ENCODE measurements at regions not wholly inside any gene's neighbourhood (a gene's known extent, or its start where the extent isn't known, plus 50 kb on each side); places are given as distances from the start of the nearest gene placed in this dataset.

GRCh38 chr9:131809941-131810344, 70.1 kb upstream of the RAPGEF1 start:
- TF ChIP-seq, protein P1, sequence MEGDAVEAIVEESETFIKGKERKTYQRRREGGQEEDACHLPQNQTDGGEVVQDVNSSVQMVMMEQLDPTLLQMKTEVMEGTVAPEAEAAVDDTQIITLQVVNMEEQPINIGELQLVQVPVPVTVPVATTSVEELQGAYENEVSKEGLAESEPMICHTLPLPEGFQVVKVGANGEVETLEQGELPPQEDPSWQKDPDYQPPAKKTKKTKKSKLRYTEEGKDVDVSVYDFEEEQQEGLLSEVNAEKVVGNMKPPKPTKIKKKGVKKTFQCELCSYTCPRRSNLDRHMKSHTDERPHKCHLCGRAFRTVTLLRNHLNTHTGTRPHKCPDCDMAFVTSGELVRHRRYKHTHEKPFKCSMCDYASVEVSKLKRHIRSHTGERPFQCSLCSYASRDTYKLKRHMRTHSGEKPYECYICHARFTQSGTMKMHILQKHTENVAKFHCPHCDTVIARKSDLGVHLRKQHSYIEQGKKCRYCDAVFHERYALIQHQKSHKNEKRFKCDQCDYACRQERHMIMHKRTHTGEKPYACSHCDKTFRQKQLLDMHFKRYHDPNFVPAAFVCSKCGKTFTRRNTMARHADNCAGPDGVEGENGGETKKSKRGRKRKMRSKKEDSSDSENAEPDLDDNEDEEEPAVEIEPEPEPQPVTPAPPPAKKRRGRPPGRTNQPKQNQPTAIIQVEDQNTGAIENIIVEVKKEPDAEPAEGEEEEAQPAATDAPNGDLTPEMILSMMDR (IDR thresholded peaks at IDR 0.05) = no peak
- TF ChIP-seq POLR2A (IDR thresholded peaks at IDR 0.05) (no peak), EP300 (IDR thresholded peaks at IDR 0.05) (no peak), POLR2AphosphoS5 (IDR thresholded peaks at IDR 0.05) (no peak)
- Histone ChIP-seq H3K27ac (no peak overlapping the region), H3K27me3 (peaks cover 93% of the 10 kb centered on the region), H3K4me3 (no peak overlapping the region), H3K4me1 (peaks cover 17% of the 10 kb centered on the region), H3K36me3 (no peaks in the 10 kb centered on the region), H3K9me3 (no peaks in the 10 kb centered on the region)
- WGBS = 18% methylated on average over 7 of the region's 8 CpGs
- no peak for DNase-seq (ENCODE audit: low spot score in 2 of 2)

GRCh38 chr9:131808291-131808690, 68.4 kb upstream of the RAPGEF1 start:
- Histone ChIP-seq H3K27me3 (peaks cover 94% of the 10 kb centered on the region), H3K9me3 (no peaks in the 10 kb centered on the region), H3K27ac (no peak overlapping the region), H3K36me3 (no peaks in the 10 kb centered on the region), H3K4me3 (no peak overlapping the region), H3K4me1 (peaks cover 17% of the 10 kb centered on the region)
- TF ChIP-seq, protein P1 (IDR thresholded peaks at IDR 0.05) = no peak
- TF ChIP-seq POLR2AphosphoS5 (IDR thresholded peaks at IDR 0.05) (no peak), POLR2A (IDR thresholded peaks at IDR 0.05) (no peak), EP300 (IDR thresholded peaks at IDR 0.05) (no peak)
- WGBS = 88% methylated on average over 7 of the region's 7 CpGs
- DNase-seq (ENCODE audit: low spot score in 2 of 2) = no peak

DNA sequence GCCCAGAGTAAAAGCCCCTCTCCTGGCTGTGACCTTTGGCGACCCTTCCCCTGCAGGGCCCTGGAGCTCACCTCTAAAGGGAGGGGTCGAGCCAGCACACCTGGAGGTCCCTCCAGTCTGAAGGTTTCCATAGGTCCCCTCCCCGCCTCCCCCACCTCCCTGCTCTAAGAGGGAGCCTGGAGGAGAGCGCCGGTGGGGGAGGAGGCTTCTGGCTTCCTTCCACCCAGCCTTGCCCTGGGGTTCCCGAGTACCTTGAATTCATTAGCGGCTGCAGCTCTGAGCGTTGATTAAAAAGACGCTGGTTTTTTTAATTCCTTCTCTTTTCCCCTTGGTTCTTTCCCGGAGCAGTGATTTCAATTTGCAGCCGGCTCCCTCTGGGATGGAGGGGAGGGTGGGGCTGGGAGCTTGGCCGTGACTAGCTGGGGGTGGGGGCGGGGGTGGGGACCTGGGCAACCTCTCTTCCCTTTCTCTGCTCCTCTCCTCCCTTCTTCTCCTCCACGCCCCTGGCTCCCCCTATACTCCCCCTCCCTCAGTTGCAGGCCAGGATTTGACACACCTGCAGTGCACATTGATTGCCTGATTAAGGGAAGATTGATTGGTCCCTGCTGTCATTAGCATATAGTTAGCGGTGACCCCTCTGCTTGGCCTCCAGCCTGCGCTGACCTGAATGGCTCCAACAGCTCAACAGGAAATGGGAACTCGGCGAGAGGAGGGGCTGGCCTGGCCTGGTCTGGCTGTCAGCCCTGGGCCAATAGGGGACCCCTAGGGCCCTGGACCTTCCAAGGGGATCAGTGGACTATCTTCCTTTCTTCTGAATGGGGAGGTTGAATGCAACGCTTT, 67.5 kb upstream of the RAPGEF1 start:
- 8% methylated on average over 19 of the region's 19 CpGs for WGBS
- Histone ChIP-seq H3K4me3 (no peak overlapping the region), H3K36me3 (no peaks in the 10 kb centered on the region), H3K4me1 (peaks cover 17% of the 10 kb centered on the region), H3K27me3 (peaks cover 87% of the 10 kb centered on the region), H3K27ac (no peak overlapping the region), H3K9me3 (no peaks in the 10 kb centered on the region)
- no peak for TF ChIP-seq EP300 (IDR thresholded peaks at IDR 0.05)
- no peak for TF ChIP-seq POLR2AphosphoS5 (IDR thresholded peaks at IDR 0.05)
- TF ChIP-seq, protein P1 (IDR thresholded peaks at IDR 0.05) = no peak
- DNase-seq (ENCODE audit: low spot score in 2 of 2) = no peak

- 47% methylated on average over 7 of the region's 8 CpGs for WGBS
- no peaks in the 10 kb centered on the region for H3K36me3 ChIP-seq
- no peak overlapping the region for H3K27ac ChIP-seq
- H3K27me3 ChIP-seq = peaks cover 81% of the 10 kb centered on the region
- no peaks in the 10 kb centered on the region for H3K9me3 ChIP-seq
- H3K4me1 ChIP-seq = peaks cover 14% of the 10 kb centered on the region
- DNase-seq (ENCODE audit: low spot score in 2 of 2) = no peak
- H3K4me3 ChIP-seq = no peak overlapping the region
- TF ChIP-seq POLR2A (IDR thresholded peaks at IDR 0.05) = no peak
- TF ChIP-seq, protein P1 (IDR thresholded peaks at IDR 0.05) = no peak
- TF ChIP-seq POLR2AphosphoS5 (IDR thresholded peaks at IDR 0.05) = no peak
- no peak for TF ChIP-seq EP300 (IDR thresholded peaks at IDR 0.05)
Observed at GRCh38 chr9:131805803-131806202, 65.9 kb upstream of the RAPGEF1 start.

- Histone ChIP-seq H3K27me3 (peaks cover 78% of the 10 kb centered on the region), H3K9me3 (no peaks in the 10 kb centered on the region), H3K4me3 (no peak overlapping the region), H3K36me3 (no peaks in the 10 kb centered on the region), H3K4me1 (peaks cover 6% of the 10 kb centered on the region), H3K27ac (no peak overlapping the region)
- no peak for DNase-seq (ENCODE audit: low spot score in 2 of 2)
- 84% methylated on average over 2 of the region's 3 CpGs for WGBS
- TF ChIP-seq POLR2A (IDR thresholded peaks at IDR 0.05) = no peak
- no peak for TF ChIP-seq POLR2AphosphoS5 (IDR thresholded peaks at IDR 0.05)
- TF ChIP-seq, protein P1 (IDR thresholded peaks at IDR 0.05) = no peak
- TF ChIP-seq EP300 (IDR thresholded peaks at IDR 0.05) = no peak
Observed at GRCh38 chr9:131804826-131805225, 65.0 kb upstream of the RAPGEF1 start.
